ENCODE measurements at regions not wholly inside any gene's neighbourhood (a gene's known extent, or its start where the extent isn't known, plus 50 kb on each side); places are given as distances from the start of the nearest gene placed in this dataset.
"Not testable (repeated sequence)": the region's sequence is repeated elsewhere in the genome, so short reads cannot be mapped to it uniquely, and the experiment has no call there.

DNA sequence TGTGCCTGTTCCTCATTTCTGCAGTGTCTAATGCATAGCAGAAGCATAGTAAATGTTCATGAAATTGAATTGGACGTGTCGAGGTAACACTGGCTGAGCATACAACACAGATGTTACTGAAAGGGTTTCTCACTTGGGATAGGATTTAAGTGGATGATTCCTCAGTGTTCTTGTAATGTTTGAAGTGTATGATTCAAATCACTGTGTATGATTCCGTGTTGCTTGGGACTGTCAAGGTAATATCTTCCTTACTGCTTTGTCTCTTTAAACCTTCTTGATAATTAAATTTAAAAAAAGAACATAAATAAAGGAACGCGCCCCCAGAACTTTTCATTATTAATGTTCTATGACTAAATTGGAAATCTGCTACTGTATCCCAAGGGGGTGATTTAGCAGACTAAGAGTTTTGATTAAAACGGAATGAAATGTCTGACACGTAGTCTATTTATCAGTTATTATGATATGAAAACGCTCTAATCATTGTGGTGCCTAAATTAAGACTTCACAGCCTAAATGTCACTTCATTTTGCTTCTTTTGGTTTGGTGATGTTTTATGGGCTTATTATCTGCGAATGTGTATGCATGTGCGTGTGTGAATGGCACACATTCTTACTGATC is 696.9 kb upstream of the EPHA5 start:
- no peak overlapping the region for H2AFZ ChIP-seq (ENCODE audit: low read length)
- BruUV-seq (replicated peaks): no TSS peak
- intact Hi-C loops (cut with micrococcal nuclease; ENCODE audit: unreplicated experiment): no loop called here
- H3K9me2 ChIP-seq (ENCODE audit: insufficient read depth, low read length): no peaks in the 10 kb centered on the region
- no peak for TF ChIP-seq EZH2phosphoT487 (IDR thresholded peaks at IDR 0.05; ENCODE audit: borderline replicate concordance, low read depth, low read length)
- TF ChIP-seq, protein P1, sequence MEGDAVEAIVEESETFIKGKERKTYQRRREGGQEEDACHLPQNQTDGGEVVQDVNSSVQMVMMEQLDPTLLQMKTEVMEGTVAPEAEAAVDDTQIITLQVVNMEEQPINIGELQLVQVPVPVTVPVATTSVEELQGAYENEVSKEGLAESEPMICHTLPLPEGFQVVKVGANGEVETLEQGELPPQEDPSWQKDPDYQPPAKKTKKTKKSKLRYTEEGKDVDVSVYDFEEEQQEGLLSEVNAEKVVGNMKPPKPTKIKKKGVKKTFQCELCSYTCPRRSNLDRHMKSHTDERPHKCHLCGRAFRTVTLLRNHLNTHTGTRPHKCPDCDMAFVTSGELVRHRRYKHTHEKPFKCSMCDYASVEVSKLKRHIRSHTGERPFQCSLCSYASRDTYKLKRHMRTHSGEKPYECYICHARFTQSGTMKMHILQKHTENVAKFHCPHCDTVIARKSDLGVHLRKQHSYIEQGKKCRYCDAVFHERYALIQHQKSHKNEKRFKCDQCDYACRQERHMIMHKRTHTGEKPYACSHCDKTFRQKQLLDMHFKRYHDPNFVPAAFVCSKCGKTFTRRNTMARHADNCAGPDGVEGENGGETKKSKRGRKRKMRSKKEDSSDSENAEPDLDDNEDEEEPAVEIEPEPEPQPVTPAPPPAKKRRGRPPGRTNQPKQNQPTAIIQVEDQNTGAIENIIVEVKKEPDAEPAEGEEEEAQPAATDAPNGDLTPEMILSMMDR (conservative IDR thresholded peaks at IDR 0.05; ENCODE audit: low read length): no peak
- DNase-seq (ENCODE audit: low spot score): no peak
- ChIA-PET POLR2A (no interaction called here), CTCF (ENCODE audit: unreplicated experiment) (no interaction called here)
- no peaks in the 10 kb centered on the region for H4K20me1 ChIP-seq (ENCODE audit: insufficient read depth, low read length)
- H3K4me3 ChIP-seq (ENCODE audit: low read depth, low read length, poor library complexity, severe bottlenecking): no peak overlapping the region
- no peaks in the 10 kb centered on the region for H3K4me1 ChIP-seq (ENCODE audit: insufficient read depth, low read length, poor library complexity, severe bottlenecking)
- no peaks in the 10 kb centered on the region for H3K79me2 ChIP-seq (ENCODE audit: insufficient read depth, low read depth, low read length)
- H3K9me3 ChIP-seq (ENCODE audit: low read length): no peaks in the 10 kb centered on the region
- H3K36me3 ChIP-seq (ENCODE audit: insufficient read depth, low read length): no peaks in the 10 kb centered on the region
- no peak overlapping the region for H3K27ac ChIP-seq (ENCODE audit: low read depth, low read length, poor library complexity, severe bottlenecking)
- H3K4me2 ChIP-seq (ENCODE audit: low read length): no peak overlapping the region

DNA sequence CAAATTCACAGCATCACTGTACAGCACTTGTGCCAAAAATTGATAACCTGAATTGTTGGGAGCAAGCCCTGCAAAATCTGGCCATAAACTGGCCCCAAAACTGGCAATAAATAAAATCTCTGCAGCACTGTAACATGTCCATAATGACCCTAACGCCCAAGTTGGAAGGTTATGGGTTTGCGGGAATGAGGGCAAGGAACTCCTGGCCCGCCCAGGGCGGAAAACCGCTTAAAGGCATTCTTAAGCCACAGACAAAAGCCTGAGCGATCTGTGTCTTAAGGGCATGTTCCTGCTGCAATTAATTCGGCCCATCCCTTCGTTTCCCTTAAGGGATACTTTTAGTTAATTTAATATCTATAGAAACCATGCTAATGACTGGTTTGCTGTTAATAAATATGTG is 690.1 kb upstream of the EPHA5 start:
- H2AFZ ChIP-seq (ENCODE audit: low read length); H3K27ac ChIP-seq (ENCODE audit: low read depth, low read length, poor library complexity, severe bottlenecking); BruUV-seq (replicated peaks); H4K20me1 ChIP-seq (ENCODE audit: insufficient read depth, low read length); CTCF ChIA-PET (ENCODE audit: unreplicated experiment); H3K36me3 ChIP-seq (ENCODE audit: insufficient read depth, low read length); DNase-seq (ENCODE audit: low spot score); H3K4me3 ChIP-seq (ENCODE audit: low read depth, low read length, poor library complexity, severe bottlenecking); H3K9me3 ChIP-seq (ENCODE audit: low read length); POLR2A ChIA-PET; H3K4me1 ChIP-seq (ENCODE audit: insufficient read depth, low read length, poor library complexity, severe bottlenecking); H3K4me2 ChIP-seq (ENCODE audit: low read length); H3K9me2 ChIP-seq (ENCODE audit: insufficient read depth, low read length); H3K79me2 ChIP-seq (ENCODE audit: insufficient read depth, low read depth, low read length); intact Hi-C loops (cut with micrococcal nuclease; ENCODE audit: unreplicated experiment): not testable (repeated sequence)

DNA sequence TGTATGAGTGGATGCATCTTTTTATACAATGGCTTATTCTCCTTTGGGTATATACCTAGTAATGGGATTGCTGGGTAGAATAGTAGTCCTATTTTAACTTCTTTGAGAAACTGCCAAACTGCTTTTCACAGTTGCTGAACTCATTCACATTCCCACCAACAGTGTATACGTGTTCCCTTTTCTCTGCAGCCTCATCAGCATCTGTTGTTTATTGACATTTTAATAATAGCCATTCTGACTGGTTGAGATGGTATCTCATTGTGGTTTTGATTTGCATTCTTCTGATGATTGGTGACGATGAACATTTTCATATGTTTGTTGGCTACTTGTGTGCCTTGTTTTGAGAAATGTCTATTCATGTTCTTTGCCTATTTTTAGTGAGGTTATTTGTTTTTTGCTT is 687.0 kb upstream of the EPHA5 start:
- H3K4me2 ChIP-seq (ENCODE audit: low read length): no peak overlapping the region
- no peaks in the 10 kb centered on the region for H3K36me3 ChIP-seq (ENCODE audit: insufficient read depth, low read length)
- no peaks in the 10 kb centered on the region for H4K20me1 ChIP-seq (ENCODE audit: insufficient read depth, low read length)
- DNase-seq (ENCODE audit: low spot score): no peak
- no TSS peak for BruUV-seq (replicated peaks)
- intact Hi-C loops (cut with micrococcal nuclease; ENCODE audit: unreplicated experiment): no loop called here
- POLR2A ChIA-PET: no interaction called here
- no peaks in the 10 kb centered on the region for H3K79me2 ChIP-seq (ENCODE audit: insufficient read depth, low read depth, low read length)
- H3K4me3 ChIP-seq (ENCODE audit: low read depth, low read length, poor library complexity, severe bottlenecking): no peak overlapping the region
- H3K9me2 ChIP-seq (ENCODE audit: insufficient read depth, low read length): no peaks in the 10 kb centered on the region
- H3K4me1 ChIP-seq (ENCODE audit: insufficient read depth, low read length, poor library complexity, severe bottlenecking): no peaks in the 10 kb centered on the region
- TF ChIP-seq, protein P1 (conservative IDR thresholded peaks at IDR 0.05; ENCODE audit: low read length): no peak
- TF ChIP-seq EZH2phosphoT487 (IDR thresholded peaks at IDR 0.05; ENCODE audit: borderline replicate concordance, low read depth, low read length): no peak
- no peaks in the 10 kb centered on the region for H3K9me3 ChIP-seq (ENCODE audit: low read length)
- no peak overlapping the region for H3K27ac ChIP-seq (ENCODE audit: low read depth, low read length, poor library complexity, severe bottlenecking)
- H2AFZ ChIP-seq (ENCODE audit: low read length): no peak overlapping the region
- CTCF ChIA-PET (ENCODE audit: unreplicated experiment): no interaction called here

Measured in OCI-LY7 (cell line).